ENCODE measurements at regions not wholly inside any gene's neighbourhood (a gene's known extent, or its start where the extent isn't known, plus 50 kb on each side); places are given as distances from the start of the nearest gene placed in this dataset.

DNA sequence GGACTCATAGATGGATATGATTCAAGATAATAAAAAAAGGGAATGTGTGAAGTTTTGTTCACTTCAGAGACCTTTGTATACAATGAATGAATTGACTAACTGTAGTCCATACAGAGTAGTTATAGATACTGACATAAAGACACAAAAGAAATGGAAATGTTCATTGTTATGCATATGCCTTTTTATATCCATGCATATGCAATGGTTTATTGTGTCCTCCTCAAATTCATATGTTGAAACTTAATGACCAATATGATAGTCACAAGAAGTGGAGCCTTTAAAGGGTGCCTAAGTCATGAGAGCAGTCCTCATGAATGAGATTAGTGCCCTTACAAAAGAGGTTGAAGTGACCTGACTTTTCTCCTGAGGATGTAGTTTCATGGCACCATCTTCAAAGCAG, 467.5 kb upstream of the NDST4 start:
- no peak for TF ChIP-seq EZH2phosphoT487 (IDR thresholded peaks at IDR 0.05; ENCODE audit: insufficient read depth, low read depth)
- TF ChIP-seq EZH2 (IDR thresholded peaks at IDR 0.05; ENCODE audit: insufficient read depth, poor library complexity, severe bottlenecking): no peak

Measured in GM23248 (cell line).